Activated T-cell treated with anti-CD3 and anti-CD28 coated beads, Interleukin-2, amount 50 U/mL, for 1 hour (primary cell): ENCODE measurements at regions not wholly inside any gene's neighbourhood (a gene's known extent, or its start where the extent isn't known, plus 50 kb on each side); places are given as distances from the start of the nearest gene placed in this dataset.

Experiments used
- DNase-seq: peaks from one replicate; pipeline ENCODE4 v3.0.0-alpha.2; 2020

- DNase-seq, result no peak
Observed at GRCh38 chr19:29293292-29293691, 80.3 kb upstream of the UQCRFS1 start.

GRCh38 chr19:29293736-29294342 is 80.9 kb upstream of the UQCRFS1 start:
- DNase-seq, result no peak

- no peak for DNase-seq
Observed at GRCh38 chr19:29294343-29294811, 81.4 kb upstream of the UQCRFS1 start.

- DNase-seq, result no peak
Observed at GRCh38 chr19:29295285-29295684, 82.3 kb upstream of the UQCRFS1 start.

- DNase-seq, result no peak
Observed at GRCh38 chr19:29297381-29297780, 84.4 kb upstream of the UQCRFS1 start.

- no peak for DNase-seq
Observed at GRCh38 chr19:29299416-29300380, 86.7 kb upstream of the UQCRFS1 start.

- no peak for DNase-seq
Observed at GRCh38 chr19:29302002-29302928, 89.3 kb upstream of the UQCRFS1 start.

GRCh38 chr19:29303069-29303718 is 90.2 kb upstream of the UQCRFS1 start:
- no peak for DNase-seq

GRCh38 chr19:29303719-29304090 is 90.8 kb upstream of the UQCRFS1 start:
- DNase-seq, result no peak

GRCh38 chr19:29305268-29305667 is 92.3 kb upstream of the UQCRFS1 start:
- DNase-seq, result no peak

- DNase-seq, result no peak
Observed at GRCh38 chr19:29308977-29309590, 96.1 kb upstream of the UQCRFS1 start.

- DNase-seq, result no peak
Observed at GRCh38 chr19:29309637-29310036, 96.7 kb upstream of the UQCRFS1 start.

- DNase-seq, result no peak
Observed at GRCh38 chr19:29311191-29311790, 98.3 kb upstream of the UQCRFS1 start.

GRCh38 chr19:29315556-29316190 is 102.7 kb upstream of the UQCRFS1 start:
- no peak for DNase-seq

- DNase-seq, result no peak
Observed at GRCh38 chr19:29318581-29318980, 105.6 kb upstream of the UQCRFS1 start.

- no peak for DNase-seq
Observed at GRCh38 chr19:29320086-29320485, 107.1 kb upstream of the UQCRFS1 start.

- no peak for DNase-seq
Observed at GRCh38 chr19:29320618-29321017, 107.7 kb upstream of the UQCRFS1 start.

GRCh38 chr19:29321116-29321515 is 108.2 kb upstream of the UQCRFS1 start:
- no peak for DNase-seq

- no peak for DNase-seq
Observed at GRCh38 chr19:29323021-29323430, 110.1 kb upstream of the UQCRFS1 start.

- DNase-seq, result no peak
Observed at GRCh38 chr19:29323440-29324290, 110.7 kb upstream of the UQCRFS1 start.
